ENCODE measurements at regions not wholly inside any gene's neighbourhood (a gene's known extent, or its start where the extent isn't known, plus 50 kb on each side); places are given as distances from the start of the nearest gene placed in this dataset.
"Not testable (repeated sequence)": the region's sequence is repeated elsewhere in the genome, so short reads cannot be mapped to it uniquely, and the experiment has no call there.

DNA sequence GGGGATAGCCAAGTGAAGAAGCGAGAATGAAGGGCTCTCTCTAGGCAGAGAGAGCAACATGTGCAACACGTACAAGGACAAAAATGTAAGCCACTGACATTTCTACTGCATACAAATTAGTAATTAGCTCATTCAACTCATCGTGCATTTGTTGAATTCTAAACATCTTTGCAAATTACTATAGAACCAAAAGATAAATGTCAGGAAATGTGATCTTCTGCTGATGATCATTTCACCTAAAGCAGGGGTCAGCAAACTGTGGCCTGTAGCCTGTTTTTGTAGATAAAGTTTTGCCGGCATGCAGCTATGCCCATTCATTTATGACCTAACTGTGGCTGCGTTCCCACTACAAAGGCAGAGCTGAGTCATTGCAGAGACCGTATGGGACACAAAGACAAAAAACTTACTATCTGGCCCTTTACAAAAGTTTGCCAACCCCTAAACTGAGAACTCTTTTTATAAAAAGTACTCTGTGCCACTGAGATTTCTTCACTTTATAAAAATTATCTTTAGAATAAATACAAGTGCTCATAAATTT is 87.7 kb upstream of the NBPF12 start:
- H3K4me2 ChIP-seq (ENCODE audit: insufficient read depth, low read length); H3K9me1 ChIP-seq (ENCODE audit: control insufficient read depth, insufficient read depth, low read length); intact Hi-C loops (cut with micrococcal nuclease); FAIRE-seq; POLR2A ChIA-PET; in situ Hi-C loops (cut with MboI); H3K9ac ChIP-seq (ENCODE audit: insufficient read depth in 1 of 2, low read depth in 2 of 2, low read length in 2 of 2); H2AFZ ChIP-seq (ENCODE audit: low read depth, low read length); CTCF ChIA-PET (ENCODE audit: low intra/inter-chr PET ratio); BruUV-seq (replicated peaks); H3K36me3 ChIP-seq (ENCODE audit: control insufficient read depth, insufficient read depth, low read length); H3K27me3 ChIP-seq (ENCODE audit: control insufficient read depth in 2 of 2, insufficient read depth in 2 of 2, low read length in 2 of 2); H3K79me2 ChIP-seq (ENCODE audit: control insufficient read depth, insufficient read depth, low read length); H3K4me1 ChIP-seq (replicated peaks in 1 of 2; ENCODE audit: control insufficient read depth in 2 of 2, insufficient read depth in 2 of 2, low read length in 2 of 2); H4K20me1 ChIP-seq (replicated peaks; ENCODE audit: control insufficient read depth, insufficient read depth, low read length); H3K4me3 ChIP-seq; H3K9me3 ChIP-seq (replicated peaks; ENCODE audit: control insufficient read depth, insufficient read depth, low read depth, low read length); TF ChIP-seq TEAD4 (CRISPR knock-in tag; IDR thresholded peaks at IDR 0.05; ENCODE audit: borderline replicate concordance); JUND (tag; IDR thresholded peaks at IDR 0.05; ENCODE audit: borderline replicate concordance, low read depth, low read length): not testable (repeated sequence)
- 4% methylated on average over 6 of the region's 6 CpGs for WGBS (ENCODE audit: insufficient coverage, low coverage, missing lambda C conversion rate)
- ATAC-seq = peak; percentile 94
- H3K27ac ChIP-seq (ENCODE audit: extremely low read depth, low read depth, low read length) = peak overlapping the region; percentile 52; the same call in 1 of the 3 replicates
- DNase-seq (ENCODE audit: extremely low read depth in 1 of 4, low spot score in 3 of 4) = peak in 1 of 4 experiments; percentile 57
- peak; percentile 47; the same call in 1 of the 2 replicates for TF ChIP-seq MAFF (IDR thresholded peaks at IDR 0.05; ENCODE audit: low read length)
- peak; percentile 45; the same call in 1 of the 2 replicates for TF ChIP-seq TEAD4 (IDR thresholded peaks at IDR 0.05; ENCODE audit: low read length)
- peak; percentile 43; the same call in 1 of the 2 replicates for TF ChIP-seq TAL1 (IDR thresholded peaks at IDR 0.05)
- TF ChIP-seq MAFK (IDR thresholded peaks at IDR 0.05; ENCODE audit: low read length) = peak; percentile 23; the same call in 1 of the 2 replicates
- peak; percentile 24; the same call in 1 of the 2 replicates for TF ChIP-seq JUND (IDR thresholded peaks at IDR 0.05; ENCODE audit: borderline replicate concordance, low read depth, low read length)
- TF ChIP-seq EP300 (IDR thresholded peaks at IDR 0.05; ENCODE audit: low read length) = peak; percentile 38; the same call in 1 of the 2 replicates
- TF ChIP-seq, protein P1, sequence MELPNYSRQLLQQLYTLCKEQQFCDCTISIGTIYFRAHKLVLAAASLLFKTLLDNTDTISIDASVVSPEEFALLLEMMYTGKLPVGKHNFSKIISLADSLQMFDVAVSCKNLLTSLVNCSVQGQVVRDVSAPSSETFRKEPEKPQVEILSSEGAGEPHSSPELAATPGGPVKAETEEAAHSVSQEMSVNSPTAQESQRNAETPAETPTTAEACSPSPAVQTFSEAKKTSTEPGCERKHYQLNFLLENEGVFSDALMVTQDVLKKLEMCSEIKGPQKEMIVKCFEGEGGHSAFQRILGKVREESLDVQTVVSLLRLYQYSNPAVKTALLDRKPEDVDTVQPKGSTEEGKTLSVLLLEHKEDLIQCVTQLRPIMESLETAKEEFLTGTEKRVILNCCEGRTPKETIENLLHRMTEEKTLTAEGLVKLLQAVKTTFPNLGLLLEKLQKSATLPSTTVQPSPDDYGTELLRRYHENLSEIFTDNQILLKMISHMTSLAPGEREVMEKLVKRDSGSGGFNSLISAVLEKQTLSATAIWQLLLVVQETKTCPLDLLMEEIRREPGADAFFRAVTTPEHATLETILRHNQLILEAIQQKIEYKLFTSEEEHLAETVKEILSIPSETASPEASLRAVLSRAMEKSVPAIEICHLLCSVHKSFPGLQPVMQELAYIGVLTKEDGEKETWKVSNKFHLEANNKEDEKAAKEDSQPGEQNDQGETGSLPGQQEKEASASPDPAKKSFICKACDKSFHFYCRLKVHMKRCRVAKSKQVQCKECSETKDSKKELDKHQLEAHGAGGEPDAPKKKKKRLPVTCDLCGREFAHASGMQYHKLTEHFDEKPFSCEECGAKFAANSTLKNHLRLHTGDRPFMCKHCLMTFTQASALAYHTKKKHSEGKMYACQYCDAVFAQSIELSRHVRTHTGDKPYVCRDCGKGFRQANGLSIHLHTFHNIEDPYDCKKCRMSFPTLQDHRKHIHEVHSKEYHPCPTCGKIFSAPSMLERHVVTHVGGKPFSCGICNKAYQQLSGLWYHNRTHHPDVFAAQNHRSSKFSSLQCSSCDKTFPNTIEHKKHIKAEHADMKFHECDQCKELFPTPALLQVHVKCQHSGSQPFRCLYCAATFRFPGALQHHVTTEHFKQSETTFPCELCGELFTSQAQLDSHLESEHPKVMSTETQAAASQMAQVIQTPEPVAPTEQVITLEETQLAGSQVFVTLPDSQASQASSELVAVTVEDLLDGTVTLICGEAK (IDR thresholded peaks at IDR 0.05) = peak; percentile 77
- TF ChIP-seq, protein P1 (CRISPR knock-in tag; IDR thresholded peaks at IDR 0.05) = not testable (repeated sequence)
- peak; percentile 35; the same call in 1 of the 2 replicates for TF ChIP-seq LEF1 (IDR thresholded peaks at IDR 0.05)
- TF ChIP-seq FOSL1 (tag; conservative IDR thresholded peaks at IDR 0.05) = peak; percentile 25; the same call in 1 of the 2 replicates
- peak; percentile 55 for TF ChIP-seq DPF2 (IDR thresholded peaks at IDR 0.05)
- TF ChIP-seq C11orf30 (IDR thresholded peaks at IDR 0.05; ENCODE audit: low read depth) = peak; percentile 6; the same call in 1 of the 2 replicates
- peak; percentile 39; the same call in 1 of the 2 replicates for TF ChIP-seq CBFA2T2 (conservative IDR thresholded peaks at IDR 0.05)
- TF ChIP-seq CBFA2T3 (IDR thresholded peaks at IDR 0.05) = peak; percentile 56
- 0 out of 2 replicates have a peak, but pooled peaks have one; percentile 39 for TF ChIP-seq SMARCA4 (IDR thresholded peaks at IDR 0.05)
- peak; percentile 82 for TF ChIP-seq NFE2 (IDR thresholded peaks at IDR 0.05; ENCODE audit: low read depth)

Data from K562 (cell line).